ENCODE measurements at regions not wholly inside any gene's neighbourhood (a gene's known extent, or its start where the extent isn't known, plus 50 kb on each side); places are given as distances from the start of the nearest gene placed in this dataset.
A peak's percentile ranks its signal among the peaks of the same experiment; 100 is the strongest.
"Not testable (repeated sequence)": the region's sequence is repeated elsewhere in the genome, so short reads cannot be mapped to it uniquely, and the experiment has no call there.

- H4K20me1 ChIP-seq (ENCODE audit: low read depth) = no peaks in the 10 kb centered on the region
- H3K36me3 ChIP-seq = no peaks in the 10 kb centered on the region
- Mint-ChIP-seq H3K4me3 (no peak overlapping the region), H3K27ac (no peak overlapping the region), H3K27me3 (ENCODE audit: insufficient read depth, low read depth) (peaks cover 7% of the 10 kb centered on the region), H3K9me3 (peaks cover 4% of the 10 kb centered on the region), H3K36me3 (no peaks in the 10 kb centered on the region), H3K4me1 (peaks cover 47% of the 10 kb centered on the region)
- H3K9ac ChIP-seq = no peak overlapping the region
- H3K79me2 ChIP-seq (ENCODE audit: low read depth) = no peaks in the 10 kb centered on the region
- peaks cover 6% of the 10 kb centered on the region for H3K4me1 ChIP-seq
- no peak for TF ChIP-seq EZH2 (IDR thresholded peaks at IDR 0.05)
- no peak for TF ChIP-seq CTCF (IDR thresholded peaks at IDR 0.05)
- TF ChIP-seq EZH2phosphoT487 (IDR thresholded peaks at IDR 0.05) = no peak
- H3K9me3 ChIP-seq (ENCODE audit: low read depth) = no peaks in the 10 kb centered on the region
- no peak overlapping the region for H3K4me3 ChIP-seq
- no peak overlapping the region for H3K27ac ChIP-seq
- no peak for DNase-seq (ENCODE audit: low spot score)
- H3F3A ChIP-seq (ENCODE audit: low read depth) = no peaks in the 10 kb centered on the region
- no peak overlapping the region for H3K4me2 ChIP-seq
- H2AFZ ChIP-seq (replicated peaks) = no peak overlapping the region
- no peaks in the 10 kb centered on the region for H3K27me3 ChIP-seq
Observed at GRCh38 chr16:29141586-29142324, 156.9 kb downstream of the LAT start.

- H3K27ac ChIP-seq; H3K9me3 Mint-ChIP-seq; H3K4me2 ChIP-seq; H3K27me3 ChIP-seq; H3K36me3 Mint-ChIP-seq; H3K9me3 ChIP-seq (ENCODE audit: low read depth); H3K9ac ChIP-seq; H2AFZ ChIP-seq (replicated peaks); H3K4me3 ChIP-seq; H3K27me3 Mint-ChIP-seq (ENCODE audit: insufficient read depth, low read depth); H4K20me1 ChIP-seq (ENCODE audit: low read depth); H3K4me3 Mint-ChIP-seq; H3K4me1 ChIP-seq; H3K36me3 ChIP-seq; H3K27ac Mint-ChIP-seq; DNase-seq (ENCODE audit: low spot score); H3F3A ChIP-seq (ENCODE audit: low read depth); H3K79me2 ChIP-seq (ENCODE audit: low read depth): not testable (repeated sequence)
- peaks cover 47% of the 10 kb centered on the region for H3K4me1 Mint-ChIP-seq
Observed at GRCh38 chr16:29141121-29141520, 156.3 kb downstream of the LAT start.

GRCh38 chr16:29139901-29140855 lies 155.3 kb downstream of the LAT start:
- H3K4me3 Mint-ChIP-seq = peak overlapping the region; percentile 24
- H3K27ac ChIP-seq; H3K9ac ChIP-seq; H3K79me2 ChIP-seq (ENCODE audit: low read depth); H3K4me3 ChIP-seq; H2AFZ ChIP-seq (replicated peaks); H3K27me3 Mint-ChIP-seq (ENCODE audit: insufficient read depth, low read depth); DNase-seq (ENCODE audit: low spot score); H3K9me3 ChIP-seq (ENCODE audit: low read depth); H3K4me2 ChIP-seq; H3K9me3 Mint-ChIP-seq; H3K36me3 ChIP-seq; H3K27me3 ChIP-seq; H3K4me1 ChIP-seq; H3F3A ChIP-seq (ENCODE audit: low read depth); H3K36me3 Mint-ChIP-seq; H4K20me1 ChIP-seq (ENCODE audit: low read depth): not testable (repeated sequence)
- peaks cover 38% of the 10 kb centered on the region for H3K4me1 Mint-ChIP-seq
- peak overlapping the region; percentile 76 for H3K27ac Mint-ChIP-seq

- Histone ChIP-seq H3K27me3 (no peaks in the 10 kb centered on the region), H3K79me2 (ENCODE audit: low read depth) (no peaks in the 10 kb centered on the region), H3K36me3 (no peaks in the 10 kb centered on the region), H3K9me3 (ENCODE audit: low read depth) (no peaks in the 10 kb centered on the region), H2AFZ (replicated peaks) (no peak overlapping the region), H3K4me1 (peaks cover 6% of the 10 kb centered on the region), H4K20me1 (ENCODE audit: low read depth) (no peaks in the 10 kb centered on the region), H3K27ac (no peak overlapping the region), H3K4me3 (no peak overlapping the region), H3K4me2 (no peak overlapping the region), H3K9ac (no peak overlapping the region), H3F3A (ENCODE audit: low read depth) (no peaks in the 10 kb centered on the region)
- DNase-seq (ENCODE audit: low spot score) = no peak
- Mint-ChIP-seq H3K36me3 (no peaks in the 10 kb centered on the region), H3K9me3 (peaks cover 6% of the 10 kb centered on the region), H3K4me3 (no peak overlapping the region), H3K27me3 (ENCODE audit: insufficient read depth, low read depth) (peaks cover 11% of the 10 kb centered on the region), H3K27ac (no peak overlapping the region), H3K4me1 (peaks cover 36% of the 10 kb centered on the region)
- no peak for TF ChIP-seq CTCF (IDR thresholded peaks at IDR 0.05)
- TF ChIP-seq EZH2phosphoT487 (IDR thresholded peaks at IDR 0.05) = no peak
- TF ChIP-seq EZH2 (IDR thresholded peaks at IDR 0.05) = no peak
Observed at GRCh38 chr16:29139261-29139802, 154.5 kb downstream of the LAT start.

- H3K9ac ChIP-seq; H3K27me3 ChIP-seq; H3K4me1 ChIP-seq; H3K4me2 ChIP-seq; H3F3A ChIP-seq (ENCODE audit: low read depth); H3K9me3 ChIP-seq (ENCODE audit: low read depth); H2AFZ ChIP-seq (replicated peaks); H3K4me3 Mint-ChIP-seq; H3K36me3 ChIP-seq; H3K9me3 Mint-ChIP-seq; H3K36me3 Mint-ChIP-seq; H3K27ac Mint-ChIP-seq; H3K27ac ChIP-seq; DNase-seq (ENCODE audit: low spot score); H4K20me1 ChIP-seq (ENCODE audit: low read depth); H3K79me2 ChIP-seq (ENCODE audit: low read depth); H3K4me3 ChIP-seq: not testable (repeated sequence)
- Mint-ChIP-seq H3K4me1 (peaks cover 35% of the 10 kb centered on the region), H3K27me3 (ENCODE audit: insufficient read depth, low read depth) (peaks cover 13% of the 10 kb centered on the region)
Observed at GRCh38 chr16:29138698-29139097, 153.8 kb downstream of the LAT start.
